GM19452 (cell line): ENCODE measurements at regions not wholly inside any gene's neighbourhood (a gene's known extent, or its start where the extent isn't known, plus 50 kb on each side); places are given as distances from the start of the nearest gene placed in this dataset.
"Not testable (repeated sequence)": the region's sequence is repeated elsewhere in the genome, so short reads cannot be mapped to it uniquely, and the experiment has no call there.

Source experiments
- ATAC-seq: cut with Tn5 transposase; IDR thresholded peaks from one replicate; pipeline ENCODE4 v1.9.1; 2021; ENCODE audit not compliant: unreplicated experiment

DNA sequence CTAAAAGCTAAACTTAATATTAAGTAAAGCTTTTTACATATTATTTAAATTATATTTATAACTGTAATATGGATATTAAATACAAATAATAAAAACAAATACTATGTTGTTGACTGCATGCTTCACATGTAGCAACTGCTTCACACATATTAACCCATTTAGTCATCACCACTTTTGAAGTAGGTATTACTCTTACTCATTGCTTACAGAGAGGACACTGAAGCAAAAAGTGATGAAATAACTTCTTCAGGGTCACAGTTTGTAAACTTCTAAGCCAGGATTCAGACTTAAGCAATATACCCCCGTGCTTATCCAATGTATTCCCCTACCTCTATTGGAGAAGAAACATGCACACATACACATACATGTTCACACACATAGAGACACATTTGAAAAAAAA is 166.6 kb downstream of the DKK2 start:
- no peak for ATAC-seq

DNA sequence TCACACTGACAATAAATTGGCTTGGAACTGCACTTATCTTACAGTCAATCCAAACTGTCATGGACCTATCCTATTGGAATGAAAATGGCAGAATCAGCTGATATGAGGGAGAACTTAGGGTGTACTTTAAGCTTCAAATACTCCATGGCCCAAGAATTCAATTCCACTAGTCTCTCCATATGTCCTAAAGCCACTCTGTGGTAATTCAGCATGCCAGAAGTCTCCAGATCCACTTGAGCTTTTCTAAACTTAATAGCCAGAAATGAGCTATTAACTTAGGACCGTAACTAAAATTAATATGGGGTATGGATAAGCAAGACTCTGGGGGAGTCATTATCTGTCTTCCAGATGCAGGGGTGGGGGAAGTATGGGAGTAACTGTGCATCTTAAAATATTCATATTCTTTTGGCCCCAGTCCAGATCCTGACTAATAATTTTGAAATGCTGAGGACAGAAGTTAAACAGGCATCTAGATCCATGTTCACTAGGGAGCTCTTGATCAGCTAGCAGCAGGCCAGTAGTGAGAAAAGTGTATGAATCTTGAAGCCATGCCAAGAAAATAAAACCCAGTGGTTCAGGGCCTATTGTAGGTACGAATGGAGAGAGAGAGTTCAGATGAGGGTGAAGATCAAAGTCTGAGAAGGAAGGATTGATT is 167.6 kb downstream of the DKK2 start:
- ATAC-seq: no peak

GRCh38 chr4:106864231-106864630 is 171.9 kb downstream of the DKK2 start:
- ATAC-seq: no peak

GRCh38 chr4:106854569-106855351 is 181.4 kb downstream of the DKK2 start:
- no peak for ATAC-seq

DNA sequence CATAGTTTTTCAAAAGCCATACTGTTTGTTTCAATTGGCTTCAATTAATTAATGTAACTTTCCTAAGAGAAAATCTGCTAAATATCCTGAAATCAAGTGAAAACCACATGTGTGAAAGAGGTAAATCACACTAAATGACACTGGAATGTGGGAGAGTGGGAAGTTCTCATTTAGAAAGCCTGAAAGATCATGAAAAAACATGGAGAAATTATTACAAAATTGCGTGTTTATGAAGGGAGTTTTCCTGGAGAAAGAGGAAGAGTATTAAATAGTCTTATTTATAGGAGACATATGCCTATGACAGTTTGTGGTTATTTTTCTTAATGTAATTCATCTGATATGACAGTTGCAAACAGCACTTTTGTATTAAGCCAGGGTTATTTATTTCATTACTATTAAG is 183.7 kb downstream of the DKK2 start:
- ATAC-seq: no peak

GRCh38 chr4:106851726-106852125 is 184.4 kb downstream of the DKK2 start:
- ATAC-seq: no peak

GRCh38 chr4:106850691-106851090 is 185.4 kb downstream of the DKK2 start:
- no peak for ATAC-seq

DNA sequence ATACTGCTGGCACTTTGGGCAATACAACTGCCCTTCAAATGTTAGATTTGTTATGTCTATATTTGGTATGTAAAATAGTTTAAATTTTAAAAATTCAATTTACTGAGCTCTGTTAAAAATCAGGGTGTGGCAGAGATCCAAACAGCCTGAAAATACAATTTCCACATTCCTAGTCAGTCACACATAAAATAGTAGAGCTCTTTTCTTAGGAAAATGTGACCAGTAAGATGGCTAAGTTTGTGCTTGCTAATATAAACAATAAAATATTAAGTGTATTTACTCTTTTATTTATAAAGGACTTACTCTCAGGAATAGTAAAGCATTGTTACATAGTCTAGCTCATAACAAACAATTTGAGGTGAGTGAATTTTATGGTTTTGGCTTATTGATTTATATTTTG is 200.2 kb downstream of the DKK2 start:
- no peak for ATAC-seq

- ATAC-seq: no peak
These were observed 205.2 kb downstream of the DKK2 start for GRCh38 chr4:106830879-106831278.

GRCh38 chr4:106818764-106819163 is 217.3 kb downstream of the DKK2 start:
- ATAC-seq: no peak

DNA sequence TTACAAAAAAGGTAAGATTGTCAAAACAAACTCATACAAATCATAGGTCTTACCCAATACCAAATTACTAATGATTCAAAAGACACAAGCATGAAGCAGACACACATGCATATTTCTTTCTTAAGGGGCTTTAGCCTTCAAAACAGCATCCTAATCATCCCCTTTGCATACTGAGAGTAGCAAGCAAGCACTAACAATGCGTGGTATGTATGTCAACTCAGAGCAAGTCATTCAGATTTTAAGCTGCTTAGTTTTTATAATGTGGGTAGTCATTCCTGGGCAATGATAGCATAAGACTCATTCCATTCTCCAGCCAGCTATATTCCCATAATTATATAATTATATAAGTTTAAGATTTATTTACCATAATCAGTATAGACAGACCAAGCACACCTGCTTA is 219.6 kb downstream of the DKK2 start:
- ATAC-seq: no peak

DNA sequence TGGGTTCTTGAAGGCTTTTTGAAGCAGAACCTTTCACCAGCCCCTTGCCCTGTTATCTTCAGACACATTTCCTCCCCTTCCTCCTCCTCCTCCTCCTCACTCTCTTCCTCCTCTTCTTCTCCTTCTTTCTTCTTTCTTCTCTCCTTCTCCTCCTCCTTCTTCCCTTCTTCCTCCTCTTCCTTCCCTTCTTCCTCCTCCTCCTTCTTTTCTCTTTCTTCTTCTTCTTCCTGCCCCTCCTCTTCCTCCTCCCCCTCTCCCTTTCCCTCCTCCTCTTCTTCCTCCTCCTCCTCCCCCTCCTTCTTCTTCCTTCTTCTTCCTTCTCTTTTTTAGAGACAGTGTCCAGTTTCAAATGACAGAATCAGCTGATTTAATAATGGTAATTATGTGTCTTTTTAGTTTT is 226.0 kb downstream of the DKK2 start:
- no peak for ATAC-seq

DNA sequence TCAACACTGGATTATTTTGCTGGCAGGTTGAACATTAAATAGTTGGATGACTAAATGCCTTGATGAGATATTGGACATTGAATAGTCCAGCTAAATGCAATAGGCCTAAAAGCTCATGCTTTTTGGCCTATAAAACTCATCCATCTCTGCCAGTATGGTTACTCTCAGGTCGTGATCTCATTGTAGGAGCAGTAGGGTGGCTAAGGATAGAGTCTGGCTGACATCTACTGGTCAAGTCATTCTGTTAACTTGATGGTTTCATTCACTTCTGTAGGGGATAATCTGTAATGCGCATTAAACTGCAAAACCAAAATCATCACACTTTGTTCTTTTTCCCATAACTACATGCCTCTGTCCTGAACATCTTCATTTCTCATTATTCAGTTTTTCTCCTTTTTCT is 227.0 kb downstream of the DKK2 start:
- no peak for ATAC-seq

DNA sequence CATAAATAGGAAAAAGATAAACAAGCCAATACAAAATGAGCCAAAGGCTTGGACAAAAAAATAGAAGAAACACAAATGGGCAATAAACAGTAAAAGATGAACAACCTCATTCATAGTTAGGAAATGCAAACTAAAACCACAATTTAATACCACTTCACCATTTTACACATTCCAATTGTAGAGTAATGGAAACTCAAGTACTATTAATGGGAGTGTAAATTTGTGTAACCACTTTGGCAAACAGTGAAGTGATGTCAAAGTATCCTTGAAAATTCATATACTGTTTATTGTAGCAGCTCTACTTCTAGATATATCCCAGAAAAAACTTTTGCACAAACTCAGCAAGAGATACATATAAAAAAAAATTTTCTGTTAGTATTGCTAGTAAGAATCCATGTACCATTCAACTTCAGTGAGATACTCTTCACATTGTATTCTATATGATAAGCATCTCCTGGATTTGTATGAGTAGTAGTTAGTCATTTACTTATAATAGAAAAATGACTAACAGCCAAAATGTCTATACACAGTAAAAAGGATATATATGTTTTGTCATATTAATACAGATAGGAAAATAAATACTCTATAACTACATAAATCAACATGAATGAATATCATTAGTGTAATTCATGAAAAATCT is 229.8 kb downstream of the DKK2 start:
- ATAC-seq: no peak

DNA sequence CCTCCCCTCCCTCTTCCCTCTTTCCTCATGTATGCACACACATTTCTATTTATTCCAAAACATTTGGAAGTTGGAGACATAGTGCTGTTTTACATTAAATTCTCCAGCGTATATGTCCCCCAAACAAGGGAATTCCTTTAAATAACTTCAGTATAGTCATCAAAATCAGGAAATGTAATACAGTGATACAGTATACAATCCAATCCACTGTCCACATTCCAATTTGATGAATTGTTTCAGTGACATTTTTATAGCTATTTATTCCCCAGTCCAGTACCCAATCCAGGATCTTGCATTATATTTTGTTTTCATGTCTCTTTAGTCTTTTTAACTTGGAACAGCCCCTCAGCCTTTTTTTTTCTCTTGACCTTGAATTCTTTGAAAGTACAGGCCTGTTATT is 233.0 kb downstream of the DKK2 start:
- ATAC-seq: no peak

- no peak for ATAC-seq
These were observed 234.7 kb downstream of the DKK2 start for GRCh38 chr4:106801386-106801785.

- no peak for ATAC-seq
These were observed 239.2 kb downstream of the DKK2 start for GRCh38 chr4:106796876-106797275.

DNA sequence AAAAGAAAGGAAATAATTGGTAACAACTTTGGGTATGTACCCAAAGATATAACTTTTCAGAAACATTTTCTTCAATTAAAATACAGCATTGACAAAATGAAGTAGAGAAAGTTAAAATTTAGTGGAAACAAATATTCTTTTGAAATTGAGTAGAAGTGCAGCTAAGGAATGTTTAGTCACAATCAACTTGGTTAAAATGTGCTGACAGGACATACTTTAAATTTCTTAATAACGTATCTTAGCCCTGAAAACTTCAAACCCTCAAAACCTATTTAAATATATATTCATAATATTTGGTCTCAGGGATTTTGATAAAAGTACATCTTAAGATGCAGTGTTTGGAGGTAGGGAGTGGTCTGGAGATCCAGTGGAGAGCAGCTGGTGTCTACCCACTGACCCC is 240.8 kb downstream of the DKK2 start:
- ATAC-seq: no peak

DNA sequence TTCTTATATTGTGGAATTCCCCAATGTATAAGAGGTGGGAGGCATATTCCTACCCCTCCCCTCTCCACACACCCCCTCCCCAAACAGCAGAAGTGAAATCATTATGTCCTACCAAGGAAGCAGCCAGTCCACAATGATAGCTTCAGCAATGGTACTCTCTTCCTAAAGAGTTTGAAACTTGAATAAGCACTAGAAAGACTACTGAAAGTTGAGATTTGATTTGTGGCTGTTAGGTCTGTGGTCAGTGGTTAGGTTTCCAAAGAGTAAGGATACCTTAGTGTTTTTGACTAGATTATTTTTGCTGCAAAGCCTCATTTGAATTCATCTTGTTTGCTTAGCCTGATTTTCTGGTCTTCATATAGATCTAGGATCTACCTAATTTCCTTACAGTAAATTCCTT is 242.2 kb downstream of the DKK2 start:
- no peak for ATAC-seq

- no peak for ATAC-seq
These were observed 260.5 kb downstream of the DKK2 start for GRCh38 chr4:106775636-106776035.

- ATAC-seq: not testable (repeated sequence)
These were observed 262.1 kb downstream of the DKK2 start for GRCh38 chr4:106774055-106774454.
